GM18867 (cell line): ENCODE measurements at regions not wholly inside any gene's neighbourhood (a gene's known extent, or its start where the extent isn't known, plus 50 kb on each side); places are given as distances from the start of the nearest gene placed in this dataset.

Source experiments
- ATAC-seq: cut with Tn5 transposase; IDR thresholded peaks from one replicate; pipeline ENCODE4 v1.9.1; 2021; ENCODE audit warnings: mild to moderate bottlenecking, moderate library complexity; ENCODE audit not compliant: unreplicated experiment

- ATAC-seq: no peak
Measured at GRCh38 chr13:31925079-31925478, 106.5 kb upstream of the FRY start.

DNA sequence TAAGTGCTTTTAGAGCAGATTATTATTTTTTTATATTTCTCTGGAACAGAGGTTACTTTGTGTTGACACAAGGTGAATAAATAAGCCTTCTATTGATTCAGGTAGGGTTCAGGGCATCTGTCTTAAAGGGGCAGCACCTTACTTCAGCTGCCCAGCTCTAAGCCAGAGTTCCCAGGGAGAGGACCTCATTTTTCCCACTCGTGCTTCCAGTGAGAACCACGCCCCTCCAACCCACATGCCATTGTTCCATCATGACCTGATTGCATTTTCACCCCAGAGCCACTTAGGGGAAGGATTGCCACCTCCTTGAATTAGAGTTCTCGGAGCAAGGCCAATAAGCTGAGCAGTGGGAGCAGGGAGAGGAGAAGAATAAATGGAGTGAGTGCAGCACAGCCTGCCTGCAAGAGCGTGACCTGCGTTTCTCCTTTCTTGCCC lies 104.3 kb upstream of the FRY start:
- ATAC-seq: no peak

GRCh38 chr13:31929031-31929770 lies 102.4 kb upstream of the FRY start:
- ATAC-seq: no peak

DNA sequence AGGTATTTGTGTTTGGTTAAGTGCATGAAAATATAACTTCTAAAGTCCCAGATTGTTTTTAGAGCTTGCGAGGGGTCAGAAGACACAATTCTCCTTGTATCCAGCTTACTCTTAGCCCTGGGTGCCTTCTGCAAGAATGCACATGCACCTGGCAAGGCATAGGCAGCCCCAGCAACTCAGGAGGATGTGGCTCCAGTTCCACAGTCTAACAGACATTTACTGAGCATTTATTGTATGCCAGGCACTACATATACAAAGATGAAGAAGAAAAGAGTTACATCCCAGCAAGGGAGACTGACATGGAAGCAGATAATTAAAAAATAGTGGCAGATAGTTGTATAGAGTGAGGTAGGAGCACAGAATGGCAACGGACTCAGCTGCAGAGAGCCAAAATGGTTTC lies 101.1 kb upstream of the FRY start:
- peak; percentile 31 for ATAC-seq

DNA sequence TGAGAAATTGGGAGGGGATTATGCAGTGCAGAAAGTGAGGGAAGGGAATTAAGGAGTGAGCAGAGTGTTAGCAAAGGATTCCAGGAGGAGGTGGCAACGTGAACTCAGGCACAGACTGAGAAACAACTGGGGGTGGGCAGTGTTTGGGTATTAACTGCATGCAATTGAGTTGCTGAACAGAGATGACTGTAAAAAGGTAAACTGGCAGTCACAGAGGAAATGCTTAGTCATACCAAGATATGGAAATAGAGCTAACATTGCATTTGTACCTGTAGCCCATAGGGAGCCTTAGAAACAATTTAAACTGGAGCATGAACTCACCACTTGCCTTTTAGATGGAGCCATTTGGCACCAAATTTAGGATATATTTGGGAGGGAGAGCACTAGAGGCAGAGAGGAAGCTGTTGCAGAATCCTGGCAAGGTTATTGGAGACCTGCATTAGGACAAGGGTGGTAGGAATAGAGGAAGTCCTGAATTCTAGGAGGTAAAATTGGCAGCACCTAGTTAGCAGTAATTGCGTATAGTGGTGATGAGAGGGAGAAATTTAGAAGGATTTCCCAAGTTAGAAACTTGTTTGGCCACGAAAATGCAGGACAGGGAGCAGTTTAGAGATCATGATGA lies 100.6 kb upstream of the FRY start:
- ATAC-seq: peak; percentile 100

DNA sequence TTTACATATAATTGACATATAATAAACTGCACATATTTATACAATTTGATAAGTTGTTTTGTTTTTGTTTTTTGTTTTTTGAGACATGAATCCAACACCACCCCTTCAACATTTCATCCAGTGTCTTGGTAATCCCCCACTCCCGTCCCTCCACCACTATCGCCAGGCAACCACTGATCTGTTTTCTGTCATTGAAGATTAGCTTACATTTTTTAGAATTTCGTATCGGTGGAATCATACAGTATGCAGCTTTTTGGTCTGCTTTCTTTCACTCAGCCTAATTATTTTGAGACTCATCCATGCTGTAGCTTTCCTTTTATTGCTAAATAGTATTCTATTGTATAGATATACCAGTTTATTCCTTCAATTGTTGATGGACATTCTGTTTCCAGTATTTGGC lies 94.1 kb upstream of the FRY start:
- ATAC-seq: no peak

DNA sequence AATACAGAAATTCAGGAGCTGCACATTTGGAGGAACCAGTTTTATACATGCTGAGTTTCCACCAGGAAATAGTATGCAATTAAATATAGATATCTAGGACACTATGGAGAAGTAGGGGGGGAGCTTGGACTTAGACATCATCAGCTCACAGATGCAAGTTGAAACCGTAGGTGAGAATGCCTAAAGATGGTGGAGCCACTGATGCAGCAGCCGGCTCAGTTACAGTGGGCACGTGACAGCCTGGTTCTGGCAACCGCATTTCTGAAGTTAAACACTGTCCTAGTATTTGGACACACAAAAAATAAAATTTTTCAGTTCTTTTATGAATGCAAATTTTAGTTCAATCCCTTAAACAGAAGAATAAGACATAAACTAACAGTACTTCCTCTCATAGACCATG lies 91.5 kb upstream of the FRY start:
- no peak for ATAC-seq

DNA sequence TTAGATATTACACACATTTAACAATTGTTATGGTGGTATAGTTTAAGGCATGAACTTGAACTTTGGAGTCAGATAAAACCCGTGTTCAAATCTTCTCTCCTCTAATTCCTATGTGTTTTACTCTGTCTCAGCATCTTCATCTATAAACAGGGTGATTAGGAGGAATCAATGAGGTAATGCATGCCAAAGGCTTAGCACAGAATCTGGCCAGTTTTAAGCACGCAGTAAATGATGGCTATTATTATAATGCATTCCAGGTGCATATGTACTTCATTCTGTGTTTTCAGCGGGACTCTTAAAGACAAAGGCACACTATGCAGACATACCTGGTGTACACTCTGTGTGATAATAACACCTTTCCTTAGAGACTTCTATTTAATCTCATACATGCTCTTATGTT lies 88.0 kb upstream of the FRY start:
- ATAC-seq: no peak

DNA sequence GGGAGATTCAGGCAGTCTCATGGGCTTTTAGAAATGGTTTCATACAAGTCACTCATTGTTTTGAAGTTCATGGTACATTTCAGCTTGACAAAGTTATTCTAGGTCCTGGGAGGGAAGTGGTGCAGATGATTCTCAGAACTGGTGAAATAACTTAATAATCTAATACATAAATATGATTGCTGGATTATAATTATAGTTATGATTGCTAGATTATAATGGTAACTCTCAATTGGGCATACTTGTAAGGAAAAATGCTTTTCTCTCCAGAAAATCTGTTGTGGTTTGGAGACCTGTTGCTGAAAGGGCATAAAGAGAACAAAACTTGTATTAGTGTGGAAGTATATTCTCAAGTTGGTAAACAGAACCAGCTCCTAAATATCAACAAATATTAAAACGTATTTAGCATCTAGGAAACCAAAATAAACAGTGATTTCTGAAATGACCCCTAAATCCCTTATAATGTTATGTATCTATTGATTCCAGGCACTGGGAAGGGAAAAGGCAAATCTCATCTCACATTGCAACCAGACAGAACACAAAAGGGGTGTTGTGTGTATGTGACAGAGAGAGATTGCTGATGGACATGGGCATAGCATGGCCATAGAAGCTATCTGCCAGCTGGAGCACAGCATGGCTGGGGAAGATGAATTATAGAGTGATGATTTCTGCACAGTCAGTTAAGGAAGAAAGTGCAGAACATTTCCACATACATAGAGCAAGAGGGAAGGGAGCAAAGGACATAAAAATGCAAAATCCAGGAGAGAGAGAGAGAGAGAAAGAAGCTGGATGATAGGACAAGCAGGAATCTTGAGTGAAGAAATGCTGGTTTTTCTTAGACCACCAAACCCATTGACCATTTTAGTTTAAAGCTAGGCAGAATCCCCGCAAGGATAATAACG lies 87.1 kb upstream of the FRY start:
- ATAC-seq: no peak

GRCh38 chr13:31945202-31945961 lies 86.2 kb upstream of the FRY start:
- ATAC-seq: no peak

DNA sequence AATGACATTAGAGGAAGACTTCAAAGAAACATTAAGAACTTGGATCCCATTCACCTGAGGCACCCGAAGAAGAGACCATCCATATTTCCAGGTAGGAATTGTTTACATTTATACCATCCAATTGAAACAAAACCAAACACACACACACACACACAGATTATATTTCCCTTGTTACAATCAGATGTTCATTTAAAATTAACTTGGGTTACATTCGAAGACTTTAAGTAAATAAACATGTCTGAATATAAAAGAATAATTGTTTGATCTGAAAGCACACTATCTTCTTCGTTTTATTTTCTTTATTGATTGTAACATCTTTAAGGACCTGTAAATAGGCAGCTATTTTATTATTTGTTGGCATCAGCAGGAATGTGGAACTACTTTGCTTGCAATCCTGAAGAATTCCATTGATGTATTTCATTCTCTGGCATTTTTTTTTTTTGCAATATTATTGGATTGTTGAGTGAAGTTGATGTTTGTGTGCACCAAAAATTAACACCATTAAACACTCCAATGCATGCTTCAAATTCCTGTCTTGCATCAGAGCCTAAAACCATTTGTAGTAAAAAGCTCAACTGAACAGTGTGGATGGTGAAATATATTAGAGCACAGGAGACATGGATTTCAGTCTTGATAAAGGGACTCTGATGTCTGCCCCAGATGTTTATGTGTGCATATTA lies 85.3 kb upstream of the FRY start:
- no peak for ATAC-seq

DNA sequence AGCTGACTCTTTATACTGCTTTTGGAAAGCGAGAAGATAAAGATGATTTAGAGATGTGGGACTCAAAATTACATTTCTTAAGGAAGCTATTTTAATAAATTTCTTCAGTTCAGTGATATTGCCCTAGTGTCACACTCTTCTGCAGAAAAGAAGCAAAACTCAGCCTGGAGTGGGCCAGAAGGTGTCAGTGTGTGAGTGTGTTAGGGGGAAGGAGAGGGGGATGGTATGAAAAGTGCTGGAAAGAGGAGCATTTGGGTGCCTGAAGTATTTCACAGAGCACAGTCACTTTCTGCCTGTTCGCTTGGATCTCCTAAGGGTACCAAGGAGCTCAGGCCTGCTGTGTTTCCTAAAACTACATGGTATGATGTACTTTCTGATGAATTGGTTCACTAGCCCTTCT lies 84.5 kb upstream of the FRY start:
- no peak for ATAC-seq

GRCh38 chr13:31947506-31947905 lies 84.1 kb upstream of the FRY start:
- ATAC-seq: no peak

- no peak for ATAC-seq
Measured at GRCh38 chr13:31949486-31949885, 82.1 kb upstream of the FRY start.

DNA sequence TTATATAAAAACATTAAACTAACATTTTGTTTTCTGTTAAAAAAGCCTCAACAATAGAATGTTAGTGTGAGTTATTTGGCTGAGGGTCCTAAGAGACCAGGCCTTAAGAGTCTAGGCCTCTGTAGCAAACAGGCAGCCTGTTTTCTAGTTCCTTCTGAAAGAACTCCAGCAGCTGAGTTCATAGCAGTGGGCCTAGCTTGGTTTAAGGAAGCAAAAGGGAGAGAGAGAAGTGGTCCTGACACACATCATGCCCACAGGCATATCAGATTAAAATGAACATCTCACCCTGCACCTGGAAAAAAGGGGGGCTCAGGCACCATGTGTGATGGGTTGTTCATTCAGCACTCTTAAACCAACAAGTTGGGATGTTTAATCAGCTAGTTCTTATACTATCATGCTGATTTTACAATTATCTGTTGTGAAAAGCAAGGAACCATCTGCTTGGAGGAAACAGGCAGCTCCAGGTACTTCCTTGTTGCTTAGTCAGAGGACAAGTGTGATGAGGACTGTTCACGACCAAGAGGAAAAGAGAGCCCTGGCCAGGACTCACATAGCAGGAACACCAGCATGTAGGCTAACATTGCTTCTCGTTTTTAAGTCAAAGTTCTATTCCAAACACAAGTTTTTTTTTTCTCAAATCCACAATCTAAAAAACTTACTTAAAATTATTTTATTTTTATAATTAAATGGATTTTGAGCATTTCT lies 81.3 kb upstream of the FRY start:
- no peak for ATAC-seq

DNA sequence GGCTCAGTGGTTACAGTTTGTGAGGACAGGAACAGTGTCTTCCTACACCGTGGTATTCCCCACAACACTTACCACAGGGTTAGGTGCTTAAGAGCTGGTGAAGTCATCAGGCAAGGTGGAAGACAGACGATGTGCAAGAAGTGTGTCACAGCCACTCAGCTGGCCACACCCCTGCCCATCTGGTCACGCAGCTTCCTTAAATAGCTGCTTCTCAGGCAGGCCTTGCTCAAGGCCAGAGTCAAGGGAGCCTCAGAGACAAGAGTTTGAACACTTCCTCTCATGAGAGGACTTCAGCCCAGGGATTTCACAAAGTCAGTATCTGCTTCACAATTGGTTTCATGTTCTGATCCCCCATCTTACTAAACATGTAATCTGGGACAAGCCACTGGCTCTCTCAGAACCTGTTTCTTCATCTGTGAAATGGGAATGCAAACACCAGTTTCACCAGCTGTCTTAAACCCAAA lies 80.3 kb upstream of the FRY start:
- ATAC-seq: peak; percentile 95

GRCh38 chr13:31952641-31953380 lies 78.8 kb upstream of the FRY start:
- no peak for ATAC-seq

- no peak for ATAC-seq
Measured at GRCh38 chr13:31955101-31955500, 76.5 kb upstream of the FRY start.

DNA sequence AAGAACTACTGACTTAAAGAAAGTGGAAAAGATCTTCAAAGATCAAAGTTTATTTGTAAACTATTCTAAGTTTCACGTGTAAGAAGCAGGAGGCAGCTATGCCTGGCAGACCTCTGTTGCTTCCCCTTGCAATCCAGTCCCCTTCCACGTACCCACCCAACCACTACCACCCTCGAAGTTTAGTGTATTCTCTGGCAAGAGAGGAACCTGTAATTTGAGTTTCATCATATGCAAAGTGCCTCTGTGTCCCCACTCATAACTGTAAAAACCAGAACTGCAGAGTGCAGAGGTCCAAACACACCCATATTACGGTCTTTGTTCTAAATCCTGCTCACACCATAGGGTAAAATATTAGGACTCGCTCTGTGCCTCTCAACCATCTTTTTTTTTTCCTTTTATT lies 75.8 kb upstream of the FRY start:
- ATAC-seq: no peak
